Stimulated activated CD8-positive, alpha-beta memory T cell treated with anti-CD3 and anti-CD28 coated beads, Interleukin-4, amount 100 ng/mL, for 48 hours (primary cell): ENCODE measurements at regions not wholly inside any gene's neighbourhood (a gene's known extent, or its start where the extent isn't known, plus 50 kb on each side); places are given as distances from the start of the nearest gene placed in this dataset.
"Not testable (repeated sequence)": the region's sequence is repeated elsewhere in the genome, so short reads cannot be mapped to it uniquely, and the experiment has no call there.

Experiments used
- DNase-seq: peaks from one replicate; pipeline ENCODE4 v3.0.0-alpha.2; 2020

GRCh38 chr15:70602834-70603560, 160.4 kb downstream of the UACA start:
- no peak for DNase-seq

GRCh38 chr15:70602281-70602680, 161.1 kb downstream of the UACA start:
- no peak for DNase-seq

GRCh38 chr15:70597945-70598344, 165.4 kb downstream of the UACA start:
- DNase-seq = no peak

- no peak for DNase-seq
Measured at GRCh38 chr15:70597056-70597603, 166.2 kb downstream of the UACA start.

GRCh38 chr15:70596354-70597055, 166.9 kb downstream of the UACA start:
- no peak for DNase-seq

- DNase-seq = no peak
Measured at GRCh38 chr15:70593795-70594194, 169.6 kb downstream of the UACA start.

GRCh38 chr15:70589728-70590127, 173.6 kb downstream of the UACA start:
- peak; percentile 7 for DNase-seq

- DNase-seq = peak; percentile 23
Measured at GRCh38 chr15:70589221-70589620, 174.1 kb downstream of the UACA start.

- DNase-seq = peak; percentile 6
Measured at GRCh38 chr15:70588613-70589012, 174.7 kb downstream of the UACA start.

- DNase-seq = peak; percentile 18
Measured at GRCh38 chr15:70587896-70588567, 175.3 kb downstream of the UACA start.

- not testable (repeated sequence) for DNase-seq
Measured at GRCh38 chr15:70587012-70587634, 176.2 kb downstream of the UACA start.

- peak; percentile 18 for DNase-seq
Measured at GRCh38 chr15:70586241-70586640, 177.1 kb downstream of the UACA start.

- peak; percentile 30 for DNase-seq
Measured at GRCh38 chr15:70585707-70586034, 177.7 kb downstream of the UACA start.

- DNase-seq = peak; percentile 61
Measured at GRCh38 chr15:70584838-70585706, 178.3 kb downstream of the UACA start.

- peak; percentile 25 for DNase-seq
Measured at GRCh38 chr15:70584441-70584837, 178.9 kb downstream of the UACA start.

GRCh38 chr15:70583006-70583405, 180.4 kb downstream of the UACA start:
- peak; percentile 18 for DNase-seq

GRCh38 chr15:70582143-70582945, 181.0 kb downstream of the UACA start:
- peak; percentile 16 for DNase-seq

- DNase-seq = peak; percentile 16
Measured at GRCh38 chr15:70580958-70581357, 182.4 kb downstream of the UACA start.

- DNase-seq = peak; percentile 13
Measured at GRCh38 chr15:70580286-70580685, 183.1 kb downstream of the UACA start.

GRCh38 chr15:70579766-70580165, 183.6 kb downstream of the UACA start:
- DNase-seq = peak; percentile 10

GRCh38 chr15:70578196-70578595, 185.2 kb downstream of the UACA start:
- DNase-seq = peak; percentile 7
